ENCODE measurements at regions not wholly inside any gene's neighbourhood (a gene's known extent, or its start where the extent isn't known, plus 50 kb on each side); places are given as distances from the start of the nearest gene placed in this dataset.
"Not testable (repeated sequence)": the region's sequence is repeated elsewhere in the genome, so short reads cannot be mapped to it uniquely, and the experiment has no call there.

GRCh38 chr13:62162860-62163259 is 747.2 kb upstream of the PCDH20 start:
- no peak overlapping the region for H3K27ac Mint-ChIP-seq
- no peak overlapping the region for H3K4me3 Mint-ChIP-seq
- no peaks in the 10 kb centered on the region for H3K4me1 Mint-ChIP-seq (ENCODE audit: low read depth in 2 of 2)
- H3K36me3 Mint-ChIP-seq (ENCODE audit: insufficient read depth), result peaks cover 3% of the 10 kb centered on the region
- H3K9me3 Mint-ChIP-seq, result peaks cover 0 to 2% of the 10 kb centered on the region in 2 donors
- no peak for ATAC-seq (replicated peaks)
- DNase-seq, result no peak
- no peaks in the 10 kb centered on the region for H3K27me3 Mint-ChIP-seq

GRCh38 chr13:62158520-62158919 is 742.9 kb upstream of the PCDH20 start:
- no peak for DNase-seq
- Mint-ChIP-seq H3K4me1 (ENCODE audit: low read depth in 2 of 2) (no peaks in the 10 kb centered on the region), H3K27ac (no peak overlapping the region), H3K4me3 (no peak overlapping the region), H3K27me3 (no peaks in the 10 kb centered on the region), H3K9me3 (peaks cover 5 to 13% of the 10 kb centered on the region in 2 donors), H3K36me3 (ENCODE audit: insufficient read depth) (peaks cover 3% of the 10 kb centered on the region)
- ATAC-seq (replicated peaks), result no peak

DNA sequence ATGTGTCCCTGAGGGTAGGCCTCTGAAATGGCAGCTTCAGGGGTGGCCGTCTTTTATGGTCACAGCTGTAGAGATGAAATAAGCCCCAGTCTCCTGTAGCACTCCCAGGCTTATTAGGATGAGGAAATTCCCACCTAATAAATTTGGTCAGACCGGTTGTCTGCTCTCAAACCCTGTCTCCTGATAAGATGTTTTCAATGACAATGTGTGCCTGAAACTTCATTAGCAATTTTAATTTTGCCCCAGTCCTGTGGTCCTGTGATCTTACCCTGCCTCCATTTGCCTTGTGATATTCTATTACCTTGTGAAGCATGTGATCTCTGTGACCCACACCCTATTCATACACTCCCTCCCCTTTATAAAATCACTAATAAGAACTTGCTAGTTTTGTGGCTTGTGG is 736.1 kb upstream of the PCDH20 start:
- H3K9me3 Mint-ChIP-seq, result peaks cover 7 to 14% of the 10 kb centered on the region in 2 donors
- not testable (repeated sequence) for H3K27me3 Mint-ChIP-seq; DNase-seq; H3K4me1 Mint-ChIP-seq (ENCODE audit: low read depth in 2 of 2); H3K27ac Mint-ChIP-seq; H3K4me3 Mint-ChIP-seq; ATAC-seq (replicated peaks); H3K36me3 Mint-ChIP-seq (ENCODE audit: insufficient read depth)

DNA sequence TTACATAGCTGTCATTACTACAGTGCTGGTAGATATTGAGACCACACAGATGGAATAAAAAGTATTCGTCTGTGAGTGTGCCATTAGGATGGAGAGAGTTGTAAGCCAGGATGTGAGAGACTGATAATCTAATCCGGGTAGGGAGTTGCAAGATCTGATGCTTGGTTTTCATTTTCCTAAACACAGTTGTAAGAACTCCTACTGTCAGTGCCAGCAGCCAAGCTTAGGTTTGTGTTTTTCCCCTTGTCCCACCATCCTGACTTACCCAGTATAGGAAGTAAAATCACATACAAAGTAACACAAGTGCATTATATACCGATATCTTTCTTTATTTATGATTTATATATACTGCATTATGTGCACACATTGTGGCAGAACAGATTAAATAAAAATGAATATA is 726.4 kb upstream of the PCDH20 start:
- Mint-ChIP-seq H3K9me3 (peaks cover 7 to 10% of the 10 kb centered on the region in 2 donors), H3K27me3 (no peaks in the 10 kb centered on the region), H3K36me3 (ENCODE audit: insufficient read depth) (no peaks in the 10 kb centered on the region), H3K4me1 (ENCODE audit: low read depth in 2 of 2) (no peaks in the 10 kb centered on the region), H3K4me3 (no peak overlapping the region), H3K27ac (no peak overlapping the region)
- ATAC-seq (replicated peaks) (no peak), DNase-seq (no peak)

DNA sequence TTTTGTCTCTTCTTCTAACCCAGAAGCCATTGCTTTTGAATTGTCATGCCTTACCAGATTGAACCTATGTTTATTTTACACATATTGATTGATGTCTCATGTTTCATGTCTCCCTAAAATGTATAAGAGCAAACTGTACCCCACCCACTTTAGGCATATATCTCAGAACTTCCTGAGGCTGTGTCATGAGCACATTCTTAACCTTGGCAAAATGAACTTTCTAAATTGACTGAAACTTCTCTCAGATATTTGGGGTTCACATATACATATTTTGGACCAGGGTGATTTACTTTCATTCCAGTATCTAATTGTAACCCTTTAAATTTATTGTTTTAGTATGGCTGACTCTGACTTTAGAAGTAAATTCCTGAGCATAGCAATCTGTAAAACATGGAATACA is 723.9 kb upstream of the PCDH20 start:
- no peaks in the 10 kb centered on the region for H3K36me3 Mint-ChIP-seq (ENCODE audit: insufficient read depth)
- H3K27ac Mint-ChIP-seq, result no peak overlapping the region
- DNase-seq, result no peak
- no peaks in the 10 kb centered on the region for H3K4me1 Mint-ChIP-seq (ENCODE audit: low read depth in 2 of 2)
- no peak for ATAC-seq (replicated peaks)
- peaks cover 7 to 10% of the 10 kb centered on the region in 2 donors for H3K9me3 Mint-ChIP-seq
- no peak overlapping the region for H3K4me3 Mint-ChIP-seq
- H3K27me3 Mint-ChIP-seq, result no peaks in the 10 kb centered on the region

DNA sequence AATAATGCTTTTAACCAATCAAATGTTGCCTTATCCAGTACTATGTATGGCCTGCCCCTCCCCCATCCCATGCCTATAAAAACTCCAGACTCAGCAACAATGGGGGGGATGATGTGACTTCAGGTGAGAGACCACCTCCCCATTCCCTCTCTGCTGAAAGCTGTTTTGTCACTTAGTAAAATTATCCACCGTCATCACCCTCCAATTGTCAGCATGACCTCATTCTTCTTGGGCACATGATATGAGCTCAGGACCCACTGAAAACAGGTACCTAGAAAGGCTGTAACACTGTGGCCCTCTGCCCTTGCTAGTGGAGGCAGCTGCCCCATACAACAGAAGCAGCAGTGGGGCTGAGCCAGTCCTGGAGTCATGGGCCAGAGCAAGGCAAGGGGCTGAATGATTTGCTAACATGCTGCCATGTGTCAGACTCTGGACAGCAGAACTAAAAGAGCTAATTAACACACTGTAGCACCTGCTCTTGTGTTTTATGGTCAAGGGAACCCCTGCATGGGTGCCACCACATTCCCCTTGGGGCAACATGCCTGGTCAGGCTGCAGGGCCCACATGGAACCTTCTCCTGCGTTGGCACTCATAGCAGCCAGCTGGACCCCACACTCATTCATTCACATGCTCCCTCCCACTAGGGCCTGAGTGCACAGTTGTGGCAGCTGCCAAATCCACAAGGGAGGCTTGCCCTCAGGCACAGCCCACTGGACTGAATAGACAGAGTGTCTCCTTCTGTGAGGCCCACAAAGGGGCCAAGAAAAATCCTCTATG is 722.2 kb upstream of the PCDH20 start:
- H3K4me1 Mint-ChIP-seq (ENCODE audit: low read depth in 2 of 2), result no peaks in the 10 kb centered on the region
- H3K27ac Mint-ChIP-seq, result no peak overlapping the region
- no peak for ATAC-seq (replicated peaks)

DNA sequence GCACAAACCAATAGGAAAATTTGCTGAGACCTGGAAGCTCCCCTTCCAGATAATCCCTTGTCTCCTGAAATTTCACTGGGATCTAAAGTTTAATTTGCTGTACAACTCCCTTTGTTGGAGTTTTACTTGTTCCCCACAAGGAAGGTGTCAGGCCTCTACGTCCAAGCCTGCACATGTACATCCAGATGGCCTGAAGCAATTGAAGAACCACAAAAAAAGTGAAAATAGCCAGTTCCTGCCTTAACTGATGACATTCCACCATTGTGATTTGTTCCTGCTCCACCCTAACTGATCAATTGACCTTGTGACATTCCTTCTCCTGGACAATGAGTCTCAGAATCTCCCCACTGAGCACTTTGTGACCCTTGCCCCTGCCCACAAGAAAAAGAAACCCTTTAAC is 716.0 kb upstream of the PCDH20 start:
- Mint-ChIP-seq H3K4me3 (no peak overlapping the region), H3K4me1 (ENCODE audit: low read depth in 2 of 2) (no peaks in the 10 kb centered on the region), H3K9me3 (peaks cover 9 to 12% of the 10 kb centered on the region in 2 donors), H3K36me3 (ENCODE audit: insufficient read depth) (no peaks in the 10 kb centered on the region), H3K27me3 (no peaks in the 10 kb centered on the region), H3K27ac (no peak overlapping the region)
- no peak for DNase-seq
- no peak for ATAC-seq (replicated peaks)

More for the DNA sequence above, 722.2 kb upstream of the PCDH20 start:
- Mint-ChIP-seq H3K4me3 (no peak overlapping the region), H3K9me3 (peaks cover 4 to 7% of the 10 kb centered on the region in 2 donors), H3K36me3 (ENCODE audit: insufficient read depth) (no peaks in the 10 kb centered on the region), H3K27me3 (no peaks in the 10 kb centered on the region)
- DNase-seq, result no peak

DNA sequence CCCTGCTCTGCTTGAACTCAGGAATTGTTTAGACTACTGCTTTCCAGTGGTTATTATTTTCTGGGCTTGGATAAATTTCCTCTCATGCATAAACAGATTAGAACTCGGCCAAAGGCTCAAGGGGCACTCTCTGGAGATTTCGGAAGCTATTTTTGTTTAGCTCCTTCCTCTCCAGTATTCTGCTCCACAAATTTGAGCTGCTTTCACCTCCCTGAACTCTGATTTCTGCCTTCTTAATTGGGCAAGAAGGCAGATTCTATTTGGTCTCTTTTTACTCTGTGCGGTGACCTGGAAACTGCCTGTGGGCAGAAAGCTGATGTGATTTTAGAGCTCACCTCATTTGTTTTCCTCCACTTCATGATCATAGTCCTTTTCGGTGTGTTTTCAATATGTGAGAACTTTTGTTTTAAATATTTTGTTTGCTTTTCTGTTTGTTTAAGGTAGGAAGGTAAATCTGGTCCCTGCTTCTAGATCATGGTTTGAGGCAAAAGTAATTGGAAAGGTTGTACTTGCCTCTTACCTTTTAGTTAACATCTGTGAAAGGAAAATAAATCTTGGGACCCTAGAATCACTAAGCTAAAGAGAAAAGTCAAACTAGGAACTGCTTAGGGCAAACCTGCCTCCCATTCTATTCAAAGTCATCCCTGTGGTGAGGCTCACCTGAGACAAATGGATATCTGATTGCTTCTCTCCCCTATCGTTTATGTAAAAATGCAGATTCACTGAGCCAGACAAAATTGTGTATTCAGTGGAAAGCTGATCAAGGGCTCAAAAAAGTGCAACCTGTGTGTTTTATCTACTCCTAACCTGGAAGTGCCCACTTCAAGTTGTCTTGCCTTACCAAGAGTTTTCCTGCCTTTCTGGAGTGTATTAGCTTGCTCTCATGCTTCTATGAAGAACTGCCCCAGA is 714.7 kb upstream of the PCDH20 start:
- Mint-ChIP-seq H3K27ac (no peak overlapping the region), H3K36me3 (ENCODE audit: insufficient read depth) (no peaks in the 10 kb centered on the region), H3K27me3 (no peaks in the 10 kb centered on the region), H3K4me3 (no peak overlapping the region), H3K9me3 (peaks cover 9 to 12% of the 10 kb centered on the region in 2 donors), H3K4me1 (ENCODE audit: low read depth in 2 of 2) (no peaks in the 10 kb centered on the region)
- DNase-seq (no peak), ATAC-seq (replicated peaks) (no peak)

- Mint-ChIP-seq H3K9me3 (peaks cover 9 to 12% of the 10 kb centered on the region in 2 donors), H3K27me3 (no peaks in the 10 kb centered on the region), H3K36me3 (ENCODE audit: insufficient read depth) (no peaks in the 10 kb centered on the region), H3K4me1 (ENCODE audit: low read depth in 2 of 2) (no peaks in the 10 kb centered on the region), H3K4me3 (no peak overlapping the region), H3K27ac (no peak overlapping the region)
- no peak for ATAC-seq (replicated peaks)
- DNase-seq, result no peak
Measured at GRCh38 chr13:62129000-62129551, 713.4 kb upstream of the PCDH20 start.

DNA sequence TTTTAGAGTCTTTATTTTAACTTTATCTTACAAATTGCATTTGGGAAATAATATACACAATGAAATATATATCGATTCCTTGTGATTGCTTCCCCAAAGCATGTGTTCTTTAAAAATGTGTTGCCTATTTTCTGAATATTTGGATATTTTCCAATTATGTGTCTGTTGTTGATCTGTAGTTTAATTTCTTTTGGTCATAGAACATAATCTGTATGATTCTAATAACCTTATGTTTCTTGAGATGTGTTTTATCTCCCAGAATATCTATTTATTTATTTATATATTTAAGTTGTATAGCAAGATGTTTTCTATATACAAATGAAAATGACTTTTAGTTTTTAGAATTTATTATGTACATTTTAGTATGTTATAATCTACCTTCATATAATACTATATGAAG is 710.8 kb upstream of the PCDH20 start:
- Mint-ChIP-seq H3K4me1 (ENCODE audit: low read depth in 2 of 2) (no peaks in the 10 kb centered on the region), H3K27me3 (no peaks in the 10 kb centered on the region), H3K4me3 (no peak overlapping the region), H3K36me3 (ENCODE audit: insufficient read depth) (no peaks in the 10 kb centered on the region), H3K9me3 (peaks cover under 1 to 7% of the 10 kb centered on the region in 2 donors), H3K27ac (no peak overlapping the region)
- DNase-seq (no peak), ATAC-seq (replicated peaks) (no peak)

DNA sequence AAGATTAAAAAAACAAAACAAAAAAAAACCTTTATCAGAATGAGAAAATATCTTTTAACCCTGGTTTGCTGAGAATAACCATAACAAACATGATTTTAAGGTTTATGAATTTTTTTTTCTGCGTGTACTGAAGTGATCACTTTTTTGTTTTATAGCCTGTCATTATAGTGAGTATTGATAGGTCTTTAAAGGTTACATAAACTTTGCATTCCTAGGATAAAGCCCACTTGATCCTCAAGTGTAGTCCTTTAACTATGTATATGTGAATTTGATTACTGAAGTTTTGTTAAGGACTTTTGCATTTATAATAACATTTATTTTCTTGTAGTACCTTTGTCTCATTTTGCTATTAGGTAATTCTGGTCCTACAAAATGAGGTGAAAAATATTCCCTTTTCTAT is 709.8 kb upstream of the PCDH20 start:
- Mint-ChIP-seq H3K4me1 (ENCODE audit: low read depth in 2 of 2) (no peaks in the 10 kb centered on the region), H3K27ac (no peak overlapping the region)
- no peak for ATAC-seq (replicated peaks)

GRCh38 chr13:62123409-62123808 is 707.8 kb upstream of the PCDH20 start:
- H3K27me3 Mint-ChIP-seq, result no peaks in the 10 kb centered on the region
- no peak for DNase-seq
- no peaks in the 10 kb centered on the region for H3K36me3 Mint-ChIP-seq (ENCODE audit: insufficient read depth)
- H3K4me1 Mint-ChIP-seq (ENCODE audit: low read depth in 2 of 2), result no peaks in the 10 kb centered on the region
- no peak overlapping the region for H3K27ac Mint-ChIP-seq
- peaks cover 6 to 8% of the 10 kb centered on the region in 2 donors for H3K9me3 Mint-ChIP-seq
- H3K4me3 Mint-ChIP-seq, result no peak overlapping the region
- ATAC-seq (replicated peaks), result no peak

More for the DNA sequence above, 709.8 kb upstream of the PCDH20 start:
- Mint-ChIP-seq H3K4me3 (no peak overlapping the region), H3K9me3 (peaks cover 6 to 8% of the 10 kb centered on the region in 2 donors), H3K27me3 (no peaks in the 10 kb centered on the region), H3K36me3 (ENCODE audit: insufficient read depth) (no peaks in the 10 kb centered on the region)
- DNase-seq, result no peak

- no peaks in the 10 kb centered on the region for H3K27me3 Mint-ChIP-seq
- peaks cover 6 to 8% of the 10 kb centered on the region in 2 donors for H3K9me3 Mint-ChIP-seq
- no peaks in the 10 kb centered on the region for H3K4me1 Mint-ChIP-seq (ENCODE audit: low read depth in 2 of 2)
- ATAC-seq (replicated peaks) (no peak), DNase-seq (no peak)
- no peak overlapping the region for H3K4me3 Mint-ChIP-seq
- no peaks in the 10 kb centered on the region for H3K36me3 Mint-ChIP-seq (ENCODE audit: insufficient read depth)
- no peak overlapping the region for H3K27ac Mint-ChIP-seq
Measured at GRCh38 chr13:62122434-62122833, 706.8 kb upstream of the PCDH20 start.
